Ovary (tissue), 3 donors: ENCODE measurements at regions not wholly inside any gene's neighbourhood (a gene's known extent, or its start where the extent isn't known, plus 50 kb on each side); places are given as distances from the start of the nearest gene placed in this dataset.

Source experiments
- CTCF ChIP-seq, 3 donors: fragments of 450-650 bp in 2 of 3; fragments of 200-600 bp in 1 of 3; IDR thresholded peaks; one replicate each; pipeline versions ENCODE4 v1.5.1 to v1.8.0; 2016 to 2022; ENCODE audit warnings: antibody characterized with exemption in 3 of 3, mild to moderate bottlenecking in 1 of 3
- POLR2A ChIP-seq: fragments of 450-650 bp; IDR thresholded peaks from one replicate; pipeline ENCODE4 v1.6.1; 2017; ENCODE audit warnings: antibody characterized with exemption, mild to moderate bottlenecking, moderate library complexity
- donor health status: DM: no; HTN: no; CAD: no.

DNA sequence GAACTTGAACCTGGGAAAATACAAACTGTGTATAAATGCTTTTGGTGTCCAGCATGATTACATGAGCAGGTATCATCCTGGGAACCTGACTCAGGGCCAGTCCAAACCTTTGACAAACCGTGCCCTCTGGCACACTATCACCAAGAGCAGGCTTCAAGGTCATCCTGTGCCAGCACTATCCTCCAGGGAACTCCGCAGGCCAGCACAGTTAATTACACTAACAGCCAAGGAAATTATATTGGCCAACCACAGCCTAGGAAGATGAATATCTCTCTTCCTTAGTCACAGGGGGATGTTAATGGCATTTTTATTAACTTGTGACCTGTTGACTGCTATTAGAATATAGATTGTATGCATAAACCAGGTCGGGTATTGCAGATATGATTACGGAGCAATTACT, 262.0 kb downstream of the TUSC7 start:
- TF ChIP-seq CTCF (IDR thresholded peaks at IDR 0.05) (no peak), POLR2A (no peak)
